DOHH2 (cell line): ENCODE measurements at regions not wholly inside any gene's neighbourhood (a gene's known extent, or its start where the extent isn't known, plus 50 kb on each side); places are given as distances from the start of the nearest gene placed in this dataset.

Experiments
- H3F3A ChIP-seq: fragments of 200-600 bp; sonication (generic), shearing (Covaris generic); 2 replicates; pipeline ENCODE4 v1.6.0; 2016; ENCODE audit warnings: antibody characterized with exemption, mild to moderate bottlenecking; ENCODE audit not compliant: control insufficient read depth, insufficient read depth
- H3K27ac ChIP-seq: fragments of 200-600 bp; sonication (generic); 2 replicates; pipeline ENCODE4 v1.5.1; 2014; ENCODE audit warnings: low read depth, mild to moderate bottlenecking, low read length, moderate library complexity
- H3K27me3 ChIP-seq: fragments of 200-600 bp; sonication (generic); 2 replicates; pipeline ENCODE4 v1.6.1; 2014; ENCODE audit warnings: mild to moderate bottlenecking, low read length, mixed read lengths; ENCODE audit not compliant: control insufficient read depth
- H3K36me3 ChIP-seq: fragments of 200-600 bp; sonication (generic); 2 replicates; pipeline ENCODE4 v1.6.1; 2014; ENCODE audit warnings: mild to moderate bottlenecking, low read length, moderate library complexity, mixed read lengths; ENCODE audit not compliant: control insufficient read depth
- H3K4me1 ChIP-seq: fragments of 200-600 bp; sonication (generic); 2 replicates; pipeline ENCODE4 v1.6.1; 2014; ENCODE audit warnings: mild to moderate bottlenecking, low read length, mixed read lengths; ENCODE audit not compliant: control insufficient read depth
- H3K4me2 ChIP-seq: fragments of 200-600 bp; sonication (generic); 2 replicates; pipeline ENCODE4 v1.6.0; 2014; ENCODE audit warnings: mild to moderate bottlenecking, low read length, moderate library complexity
- H3K4me3 ChIP-seq: fragments of 200-600 bp; sonication (generic); 2 replicates; pipeline ENCODE4 v1.5.1; 2014; ENCODE audit warnings: mild to moderate bottlenecking, low read length, mixed read lengths
- H3K79me2 ChIP-seq: fragments of 200-600 bp; sonication (generic); 2 replicates; pipeline ENCODE4 v1.6.1; 2014; ENCODE audit warnings: mild to moderate bottlenecking, low read length, mixed read lengths; ENCODE audit not compliant: control insufficient read depth
- H3K9me2 ChIP-seq: fragments of 200-600 bp; sonication (generic); replicated peaks from 2 replicates; pipeline ENCODE4 v1.6.1; 2014; ENCODE audit warnings: mild to moderate bottlenecking, low read length, mixed read lengths; ENCODE audit not compliant: control insufficient read depth
- H3K9me3 ChIP-seq: fragments of 200-600 bp; sonication (generic); 2 replicates; pipeline ENCODE4 v1.6.1; 2014; ENCODE audit warnings: antibody characterized with exemption, low read length, mixed read lengths; ENCODE audit not compliant: control insufficient read depth, insufficient read depth
- H4K20me1 ChIP-seq: fragments of 200-600 bp; sonication (generic); 2 replicates; pipeline ENCODE4 v1.6.0; 2014; ENCODE audit warnings: low read depth, mild to moderate bottlenecking, antibody characterized with exemption, low read length, moderate library complexity; ENCODE audit not compliant: control insufficient read depth, insufficient read depth
- EZH2phosphoT487 ChIP-seq: fragments of 200-600 bp; sonication (generic); IDR thresholded peaks from 2 replicates; pipeline ENCODE4 v1.6.1; 2017; ENCODE audit warnings: borderline replicate concordance, mild to moderate bottlenecking, antibody characterized with exemption, low read length, moderate library complexity, mixed read lengths
- TF ChIP-seq, protein P1 (sequence below): fragments of 200-600 bp; sonication (generic); IDR thresholded peaks from one replicate; pipeline ENCODE4 v1.5.1; 2014; ENCODE audit warnings: antibody characterized with exemption, mild to moderate bottlenecking, low read depth, low read length; ENCODE audit not compliant: poor library complexity, severe bottlenecking

DNA sequence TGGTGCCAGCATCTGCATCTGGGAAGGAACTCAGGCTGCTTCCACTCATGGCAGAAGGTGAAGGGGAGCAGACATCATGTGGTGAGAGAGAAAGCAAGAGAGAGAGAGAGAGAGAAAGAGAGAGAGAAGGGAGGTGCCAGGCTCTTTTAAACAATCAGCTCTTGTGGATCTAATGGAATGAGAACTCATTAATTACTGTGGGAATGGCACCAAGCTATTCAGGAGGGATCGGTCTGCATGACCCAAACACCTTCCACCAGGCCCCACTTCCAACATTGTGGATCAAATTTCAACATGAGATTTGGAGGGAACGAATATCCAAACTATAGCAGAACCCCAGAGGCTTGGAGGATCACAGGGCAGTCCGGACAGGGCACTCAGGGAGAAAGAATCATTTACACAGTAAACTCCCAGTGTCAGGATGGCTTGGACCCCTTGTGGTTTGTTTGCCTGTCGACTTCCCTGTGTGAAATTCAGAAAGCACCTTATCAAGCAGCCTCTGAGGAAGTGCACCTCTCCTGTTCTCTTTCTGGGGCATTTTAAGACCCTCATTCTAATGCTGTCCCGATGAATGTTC is 308.5 kb downstream of the REEP3 start:
- Histone ChIP-seq H3K27ac (no peak overlapping the region), H3K79me2 (no peaks in the 10 kb centered on the region), H3K9me3 (no peaks in the 10 kb centered on the region), H3K4me2 (no peak overlapping the region), H3K27me3 (no peaks in the 10 kb centered on the region), H3F3A (no peaks in the 10 kb centered on the region), H3K4me1 (no peaks in the 10 kb centered on the region), H3K4me3 (no peak overlapping the region), H4K20me1 (no peaks in the 10 kb centered on the region), H3K9me2 (no peaks in the 10 kb centered on the region), H3K36me3 (no peaks in the 10 kb centered on the region)
- TF ChIP-seq, protein P1, sequence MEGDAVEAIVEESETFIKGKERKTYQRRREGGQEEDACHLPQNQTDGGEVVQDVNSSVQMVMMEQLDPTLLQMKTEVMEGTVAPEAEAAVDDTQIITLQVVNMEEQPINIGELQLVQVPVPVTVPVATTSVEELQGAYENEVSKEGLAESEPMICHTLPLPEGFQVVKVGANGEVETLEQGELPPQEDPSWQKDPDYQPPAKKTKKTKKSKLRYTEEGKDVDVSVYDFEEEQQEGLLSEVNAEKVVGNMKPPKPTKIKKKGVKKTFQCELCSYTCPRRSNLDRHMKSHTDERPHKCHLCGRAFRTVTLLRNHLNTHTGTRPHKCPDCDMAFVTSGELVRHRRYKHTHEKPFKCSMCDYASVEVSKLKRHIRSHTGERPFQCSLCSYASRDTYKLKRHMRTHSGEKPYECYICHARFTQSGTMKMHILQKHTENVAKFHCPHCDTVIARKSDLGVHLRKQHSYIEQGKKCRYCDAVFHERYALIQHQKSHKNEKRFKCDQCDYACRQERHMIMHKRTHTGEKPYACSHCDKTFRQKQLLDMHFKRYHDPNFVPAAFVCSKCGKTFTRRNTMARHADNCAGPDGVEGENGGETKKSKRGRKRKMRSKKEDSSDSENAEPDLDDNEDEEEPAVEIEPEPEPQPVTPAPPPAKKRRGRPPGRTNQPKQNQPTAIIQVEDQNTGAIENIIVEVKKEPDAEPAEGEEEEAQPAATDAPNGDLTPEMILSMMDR, result no peak
- TF ChIP-seq EZH2phosphoT487, result no peak

DNA sequence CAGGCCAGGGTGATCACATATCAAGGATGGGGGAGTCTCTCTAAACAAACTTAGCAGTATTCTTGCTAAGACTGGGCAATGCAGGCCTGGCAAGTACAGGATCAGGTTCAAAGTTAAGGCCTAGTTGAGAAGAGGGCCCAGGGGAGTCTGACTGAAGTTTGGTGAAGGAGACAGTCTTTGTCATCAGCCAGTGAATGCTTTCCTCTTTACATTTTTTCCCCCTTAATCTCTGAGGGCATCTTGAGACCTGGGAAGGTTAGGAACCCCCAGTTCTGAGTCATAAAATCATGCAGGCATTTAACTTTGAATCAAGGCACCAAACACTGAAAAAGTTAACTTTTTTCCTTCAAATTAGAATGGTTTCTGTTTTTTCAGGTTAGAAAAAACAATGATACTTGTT is 311.5 kb downstream of the REEP3 start:
- no peaks in the 10 kb centered on the region for H3K36me3 ChIP-seq
- H3K9me3 ChIP-seq, result no peaks in the 10 kb centered on the region
- H4K20me1 ChIP-seq, result no peaks in the 10 kb centered on the region
- H3K79me2 ChIP-seq, result no peaks in the 10 kb centered on the region
- no peak overlapping the region for H3K27ac ChIP-seq
- H3K4me2 ChIP-seq, result no peak overlapping the region
- H3F3A ChIP-seq, result no peaks in the 10 kb centered on the region
- TF ChIP-seq EZH2phosphoT487, result no peak
- TF ChIP-seq, protein P1, result no peak
- H3K4me1 ChIP-seq, result no peaks in the 10 kb centered on the region
- no peak overlapping the region for H3K4me3 ChIP-seq
- no peaks in the 10 kb centered on the region for H3K9me2 ChIP-seq
- H3K27me3 ChIP-seq, result no peaks in the 10 kb centered on the region

DNA sequence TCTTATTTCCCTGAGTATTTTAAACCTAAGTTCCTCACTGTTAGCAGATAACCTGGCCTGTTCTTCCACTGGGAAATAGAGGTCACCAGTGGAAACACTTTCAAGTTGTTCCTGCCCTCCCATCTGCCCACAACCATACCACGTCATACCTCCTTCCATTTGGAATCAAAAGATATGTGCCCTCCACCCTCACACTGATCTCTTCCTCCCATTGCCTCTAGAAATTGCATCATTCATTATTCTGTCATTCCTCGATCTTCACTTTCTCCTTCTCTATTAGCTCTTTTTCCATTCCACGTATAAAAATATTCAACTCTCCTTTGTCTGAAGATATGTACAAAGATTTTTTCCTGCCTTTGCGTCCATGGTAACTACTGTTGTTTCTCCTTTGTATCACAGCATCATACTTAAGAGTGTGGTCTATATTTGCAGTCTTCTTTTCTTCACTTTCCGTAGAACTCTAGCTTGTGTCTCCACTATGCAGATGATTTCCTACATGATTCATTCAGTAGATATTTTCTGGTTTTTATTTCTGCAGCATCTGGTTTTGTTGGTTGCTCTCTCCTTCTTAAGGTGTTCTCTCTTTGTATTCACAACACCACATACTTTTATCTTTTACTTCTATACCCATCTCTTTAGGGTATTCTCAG is 312.3 kb downstream of the REEP3 start:
- no peaks in the 10 kb centered on the region for H3K79me2 ChIP-seq
- no peaks in the 10 kb centered on the region for H3F3A ChIP-seq
- no peaks in the 10 kb centered on the region for H3K27me3 ChIP-seq
- H3K36me3 ChIP-seq, result no peaks in the 10 kb centered on the region
- no peaks in the 10 kb centered on the region for H3K9me3 ChIP-seq
- no peaks in the 10 kb centered on the region for H3K9me2 ChIP-seq
- H3K4me1 ChIP-seq, result no peaks in the 10 kb centered on the region
- TF ChIP-seq EZH2phosphoT487, result no peak
- TF ChIP-seq, protein P1, result no peak
- no peak overlapping the region for H3K4me3 ChIP-seq
- H4K20me1 ChIP-seq, result no peaks in the 10 kb centered on the region
- no peak overlapping the region for H3K4me2 ChIP-seq
- no peak overlapping the region for H3K27ac ChIP-seq
